ENCODE measurements at regions not wholly inside any gene's neighbourhood (a gene's known extent, or its start where the extent isn't known, plus 50 kb on each side); places are given as distances from the start of the nearest gene placed in this dataset.

GRCh38 chr7:21125297-21125696 lies 302.6 kb upstream of the SP4 start:
- 65 to 75% methylated on average over 6 of the region's 6 CpGs for WGBS, 2 donors
- intact Hi-C loops (cut with DNase I) = no loop called here

GRCh38 chr7:21128062-21128817 lies 299.6 kb upstream of the SP4 start:
- Histone ChIP-seq H3K4me3 (no peak overlapping the region), H3K27ac (no peak overlapping the region), H3K27me3 (no peaks in the 10 kb centered on the region), H3K4me1 (no peaks in the 10 kb centered on the region), H3K36me3 (replicated peaks in 1 of 2; ENCODE audit: insufficient read depth in 1 of 2, low read depth in 2 of 2) (no peaks in the 10 kb centered on the region), H3K9me3 (no peaks in the 10 kb centered on the region)
- ATAC-seq (no peak), DNase-seq (no peak)
- TF ChIP-seq CTCF (IDR thresholded peaks at IDR 0.05) (no peak), POLR2A (IDR thresholded peaks at IDR 0.05) (no peak)
- intact Hi-C loops (cut with DNase I) = no loop called here
- whole genome bisulfite sequencing, 2 donors = 10% methylated on average over 8 of the region's 8 CpGs

More at GRCh38 chr7:21125297-21125696, 302.6 kb upstream of the SP4 start:
- Histone ChIP-seq H3K4me3 (no peak overlapping the region), H3K27ac (no peak overlapping the region), H3K9me3 (no peaks in the 10 kb centered on the region), H3K36me3 (replicated peaks in 1 of 2; ENCODE audit: insufficient read depth in 1 of 2, low read depth in 2 of 2) (no peaks in the 10 kb centered on the region), H3K4me1 (no peaks in the 10 kb centered on the region), H3K27me3 (no peaks in the 10 kb centered on the region)
- DNase-seq = no peak
- no peak for ATAC-seq
- TF ChIP-seq POLR2A (IDR thresholded peaks at IDR 0.05) = no peak
- TF ChIP-seq CTCF (IDR thresholded peaks at IDR 0.05) = no peak

- intact Hi-C loops (cut with DNase I) = no loop called here
- H3K4me1 ChIP-seq = no peaks in the 10 kb centered on the region
- H3K27ac ChIP-seq = no peak overlapping the region
- peaks cover 0 to 13% (median 0%) of the 10 kb centered on the region in 3 donors for H3K9me3 ChIP-seq
- H3K27me3 ChIP-seq = no peaks in the 10 kb centered on the region
- no peak overlapping the region for H3K4me3 ChIP-seq
- DNase-seq = no peak
- TF ChIP-seq CTCF (IDR thresholded peaks at IDR 0.05) = no peak
- no peak for TF ChIP-seq POLR2A (IDR thresholded peaks at IDR 0.05)
- ATAC-seq = no peak
- H3K36me3 ChIP-seq (replicated peaks in 1 of 2; ENCODE audit: insufficient read depth in 1 of 2, low read depth in 2 of 2) = no peaks in the 10 kb centered on the region
- WGBS, 2 donors = 38 to 50% methylated on average over 1 of the region's 1 CpG
Measured at GRCh38 chr7:21131897-21132296, 296.0 kb upstream of the SP4 start.

GRCh38 chr7:21134631-21135030 lies 293.3 kb upstream of the SP4 start:
- DNase-seq (no peak), ATAC-seq (no peak)
- Histone ChIP-seq H3K27ac (no peak overlapping the region), H3K36me3 (replicated peaks in 1 of 2; ENCODE audit: insufficient read depth in 1 of 2, low read depth in 2 of 2) (no peaks in the 10 kb centered on the region), H3K4me1 (no peaks in the 10 kb centered on the region), H3K9me3 (peaks cover 0 to 13% (median 0%) of the 10 kb centered on the region in 3 donors), H3K27me3 (no peaks in the 10 kb centered on the region), H3K4me3 (no peak overlapping the region)
- intact Hi-C loops (cut with DNase I) = no loop called here
- no peak for TF ChIP-seq CTCF (IDR thresholded peaks at IDR 0.05)
- TF ChIP-seq POLR2A (IDR thresholded peaks at IDR 0.05) = no peak
- 57 to 73% methylated on average over 2 of the region's 2 CpGs for WGBS, 2 donors

- no peak overlapping the region for H3K4me3 ChIP-seq
- peaks cover 0 to 13% (median 0%) of the 10 kb centered on the region in 3 donors for H3K9me3 ChIP-seq
- no peak overlapping the region for H3K27ac ChIP-seq
- ATAC-seq = no peak
- WGBS, 2 donors = 47 to 61% methylated on average over 2 of the region's 2 CpGs
- H3K4me1 ChIP-seq = no peaks in the 10 kb centered on the region
- no peak for TF ChIP-seq POLR2A (IDR thresholded peaks at IDR 0.05)
- no peak for TF ChIP-seq CTCF (IDR thresholded peaks at IDR 0.05)
- no peaks in the 10 kb centered on the region for H3K27me3 ChIP-seq
- no peaks in the 10 kb centered on the region for H3K36me3 ChIP-seq (replicated peaks in 1 of 2; ENCODE audit: insufficient read depth in 1 of 2, low read depth in 2 of 2)
- intact Hi-C loops (cut with DNase I) = no loop called here
- DNase-seq = no peak
Measured at GRCh38 chr7:21135437-21135836, 292.4 kb upstream of the SP4 start.
